ENCODE measurements at regions not wholly inside any gene's neighbourhood (a gene's known extent, or its start where the extent isn't known, plus 50 kb on each side); places are given as distances from the start of the nearest gene placed in this dataset.

DNA sequence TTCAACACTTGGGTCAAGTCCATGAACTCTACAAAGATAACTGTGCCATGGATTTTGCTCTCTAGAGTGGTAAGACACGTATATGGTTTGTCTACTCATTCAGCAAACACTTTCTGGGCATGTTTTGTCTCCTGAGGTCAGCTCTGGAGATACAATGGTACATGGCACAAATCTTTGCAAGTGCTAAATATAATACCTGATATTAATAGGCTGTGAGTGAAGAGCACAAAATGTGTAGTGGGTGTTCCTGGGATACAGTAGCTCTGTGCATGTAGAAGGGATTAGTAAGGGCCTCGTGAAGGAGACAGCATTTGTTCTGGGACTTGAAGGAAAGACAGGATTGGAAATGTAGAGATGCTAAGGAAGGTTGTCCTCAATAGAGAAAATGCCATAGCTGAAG is 360.9 kb downstream of the BCKDHB start:
- intact Hi-C loops (cut with DNase I; ENCODE audit: low total_unique reads), result no loop called here
- TF ChIP-seq, protein P1, sequence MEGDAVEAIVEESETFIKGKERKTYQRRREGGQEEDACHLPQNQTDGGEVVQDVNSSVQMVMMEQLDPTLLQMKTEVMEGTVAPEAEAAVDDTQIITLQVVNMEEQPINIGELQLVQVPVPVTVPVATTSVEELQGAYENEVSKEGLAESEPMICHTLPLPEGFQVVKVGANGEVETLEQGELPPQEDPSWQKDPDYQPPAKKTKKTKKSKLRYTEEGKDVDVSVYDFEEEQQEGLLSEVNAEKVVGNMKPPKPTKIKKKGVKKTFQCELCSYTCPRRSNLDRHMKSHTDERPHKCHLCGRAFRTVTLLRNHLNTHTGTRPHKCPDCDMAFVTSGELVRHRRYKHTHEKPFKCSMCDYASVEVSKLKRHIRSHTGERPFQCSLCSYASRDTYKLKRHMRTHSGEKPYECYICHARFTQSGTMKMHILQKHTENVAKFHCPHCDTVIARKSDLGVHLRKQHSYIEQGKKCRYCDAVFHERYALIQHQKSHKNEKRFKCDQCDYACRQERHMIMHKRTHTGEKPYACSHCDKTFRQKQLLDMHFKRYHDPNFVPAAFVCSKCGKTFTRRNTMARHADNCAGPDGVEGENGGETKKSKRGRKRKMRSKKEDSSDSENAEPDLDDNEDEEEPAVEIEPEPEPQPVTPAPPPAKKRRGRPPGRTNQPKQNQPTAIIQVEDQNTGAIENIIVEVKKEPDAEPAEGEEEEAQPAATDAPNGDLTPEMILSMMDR (IDR thresholded peaks at IDR 0.05), result no peak
- no peak for TF ChIP-seq POLR2A (IDR thresholded peaks at IDR 0.05)

DNA sequence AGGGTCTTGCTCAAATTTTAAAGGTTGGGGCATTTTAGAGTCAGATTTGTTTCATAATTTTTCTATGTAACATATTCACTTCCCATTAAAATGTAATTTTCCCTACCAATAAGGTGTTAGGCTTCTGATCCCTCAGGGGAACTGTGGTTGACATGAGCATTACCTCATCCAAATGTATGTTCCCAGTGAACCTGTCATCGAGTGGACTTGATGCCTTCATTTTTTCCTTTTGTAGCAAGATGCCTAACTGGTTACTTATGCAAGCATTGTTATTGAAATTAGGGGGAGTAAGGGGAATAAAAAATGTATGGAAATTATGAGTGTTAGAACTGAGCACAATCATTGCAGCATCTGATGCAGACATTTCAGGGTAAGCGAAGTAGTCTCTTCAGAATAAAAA is 360.5 kb downstream of the BCKDHB start:
- WGBS, 2 donors, result 87 to 95% methylated on average over 2 of the region's 2 CpGs
- intact Hi-C loops (cut with DNase I; ENCODE audit: low total_unique reads), result no loop called here
- H3K4me3 ChIP-seq, result no peak overlapping the region

More for the DNA sequence above, 360.9 kb downstream of the BCKDHB start:
- 88 to 96% methylated on average over 2 of the region's 2 CpGs for WGBS, 2 donors
- Histone ChIP-seq H3K9me3 (no peaks in the 10 kb centered on the region), H3K27ac (no peak overlapping the region), H3K27me3 (no peaks in the 10 kb centered on the region), H3K4me3 (no peak overlapping the region), H3K4me1 (no peaks in the 10 kb centered on the region), H3K36me3 (ENCODE audit: low read depth, missing control alignments) (no peaks in the 10 kb centered on the region)
- DNase-seq, result no peak

GRCh38 chr6:80465513-80465912 is 359.0 kb downstream of the BCKDHB start:
- WGBS, 2 donors, result 67% methylated on average over 2 of the region's 2 CpGs
- intact Hi-C loops (cut with DNase I; ENCODE audit: low total_unique reads), result no loop called here
- DNase-seq, result no peak
- no peak overlapping the region for H3K4me3 ChIP-seq
- H3K36me3 ChIP-seq (ENCODE audit: low read depth, missing control alignments), result no peaks in the 10 kb centered on the region
- no peak overlapping the region for H3K27ac ChIP-seq
- no peaks in the 10 kb centered on the region for H3K9me3 ChIP-seq
- no peaks in the 10 kb centered on the region for H3K4me1 ChIP-seq
- TF ChIP-seq, protein P1 (IDR thresholded peaks at IDR 0.05), result no peak
- no peak for TF ChIP-seq POLR2A (IDR thresholded peaks at IDR 0.05)
- no peaks in the 10 kb centered on the region for H3K27me3 ChIP-seq

More for the DNA sequence above, 360.5 kb downstream of the BCKDHB start:
- Histone ChIP-seq H3K27ac (no peak overlapping the region), H3K27me3 (no peaks in the 10 kb centered on the region), H3K36me3 (ENCODE audit: low read depth, missing control alignments) (no peaks in the 10 kb centered on the region), H3K4me1 (no peaks in the 10 kb centered on the region), H3K9me3 (no peaks in the 10 kb centered on the region)
- no peak for TF ChIP-seq POLR2A (IDR thresholded peaks at IDR 0.05)
- TF ChIP-seq, protein P1 (IDR thresholded peaks at IDR 0.05), result no peak
- DNase-seq, result no peak

GRCh38 chr6:80464901-80465300 is 358.4 kb downstream of the BCKDHB start:
- Histone ChIP-seq H3K27ac (no peak overlapping the region), H3K9me3 (no peaks in the 10 kb centered on the region), H3K27me3 (no peaks in the 10 kb centered on the region), H3K36me3 (ENCODE audit: low read depth, missing control alignments) (no peaks in the 10 kb centered on the region), H3K4me1 (no peaks in the 10 kb centered on the region), H3K4me3 (no peak overlapping the region)
- TF ChIP-seq, protein P1 (IDR thresholded peaks at IDR 0.05), result no peak
- TF ChIP-seq POLR2A (IDR thresholded peaks at IDR 0.05), result no peak
- intact Hi-C loops (cut with DNase I; ENCODE audit: low total_unique reads), result no loop called here
- DNase-seq, result no peak

- Histone ChIP-seq H3K27ac (no peak overlapping the region), H3K4me3 (no peak overlapping the region), H3K9me3 (no peaks in the 10 kb centered on the region), H3K27me3 (no peaks in the 10 kb centered on the region), H3K4me1 (no peaks in the 10 kb centered on the region), H3K36me3 (ENCODE audit: low read depth, missing control alignments) (no peaks in the 10 kb centered on the region)
- no peak for DNase-seq
- intact Hi-C loops (cut with DNase I; ENCODE audit: low total_unique reads), result no loop called here
- no peak for TF ChIP-seq POLR2A (IDR thresholded peaks at IDR 0.05)
- TF ChIP-seq, protein P1 (IDR thresholded peaks at IDR 0.05), result no peak
These were observed 356.7 kb downstream of the BCKDHB start for GRCh38 chr6:80463197-80463596.

Data from testis (tissue), 2 donors.